Spleen (tissue), 11 donors: ENCODE measurements at regions not wholly inside any gene's neighbourhood (a gene's known extent, or its start where the extent isn't known, plus 50 kb on each side); places are given as distances from the start of the nearest gene placed in this dataset.

Experiments
- DNase-seq: peaks from one replicate; pipeline ENCODE4 v3.0.0-alpha.2; 2020
- H3K27ac ChIP-seq, 8 donors: fragments of 200-600 bp; sonication (generic) in 7 of 8; 1 replicate in 4 of 8; 2 replicates in 4 of 8; pipeline versions ENCODE4 v1.5.0 to v1.8.0; 2016 to 2021; ENCODE audit warnings: inconsistent platforms in 4 of 8, mild to moderate bottlenecking in 4 of 8, moderate library complexity in 1 of 8
- H3K27me3 ChIP-seq, 7 donors: fragments of 200-600 bp; sonication (generic) in 6 of 7; replicated peaks in 1 of 7; 1 replicate in 4 of 7; 2 replicates in 3 of 7; pipeline versions ENCODE4 v1.5.0 to v1.8.0; 2016 to 2021; ENCODE audit warnings: inconsistent platforms in 3 of 7, mild to moderate bottlenecking in 1 of 7
- H3K36me3 ChIP-seq, 6 donors: fragments of 200-600 bp; sonication (generic) in 5 of 6; 1 replicate in 4 of 6; 2 replicates in 2 of 6; pipeline versions ENCODE4 v1.5.0 to v1.8.0; 2016 to 2021; ENCODE audit warnings: inconsistent platforms in 2 of 6
- H3K4me1 ChIP-seq, 6 donors: fragments of 200-600 bp; sonication (generic) in 5 of 6; 1 replicate in 3 of 6; 2 replicates in 3 of 6; pipeline versions ENCODE4 v1.5.0 to v1.8.0; 2016 to 2021; ENCODE audit warnings: inconsistent platforms in 3 of 6
- H3K4me3 ChIP-seq, 8 donors: fragments of 200-600 bp; sonication (generic) in 7 of 8; 1 replicate in 4 of 8; 2 replicates in 4 of 8; pipeline versions ENCODE4 v1.5.0 to v1.8.0; 2016 to 2021; ENCODE audit warnings: inconsistent platforms in 4 of 8, mild to moderate bottlenecking in 4 of 8, moderate library complexity in 2 of 8
- H3K9me3 ChIP-seq, 8 donors: fragments of 200-600 bp; sonication (generic) in 7 of 8; 1 replicate in 4 of 8; 2 replicates in 4 of 8; pipeline versions ENCODE4 v1.5.0 to v1.8.0; 2016 to 2021; ENCODE audit warnings: inconsistent platforms in 4 of 8
- POLR2A ChIP-seq, 3 donors: fragments of 450-650 bp; IDR thresholded peaks; one replicate each; pipeline ENCODE4 v1.5.1; 2017; ENCODE audit warnings: antibody characterized with exemption in 3 of 3, mild to moderate bottlenecking in 1 of 3
- POLR2AphosphoS5 ChIP-seq, 3 donors: sonication (generic); formaldehyde crosslinking; IDR thresholded peaks; one replicate each; pipeline ENCODE4 v1.5.1; 2017; ENCODE audit warnings: antibody characterized with exemption in 3 of 3
- WGBS, 5 donors: extraction: QIAGEN DNeasy Blood & Tissue Kit in 3 of 5; methylation state at CpG; one replicate each; pipeline versions ENCODE4 v1.1.5 to v1.1.7; 2013 to 2018; 5-methylcytosine and 5-hydroxymethylcytosine counted together
- intact Hi-C: fragments of 100-400 bp; cut with DNase I; formaldehyde crosslinking; loops from one replicate; pipeline ENCODE4 v1.15.0; 2023; ENCODE audit warnings: low total_unique reads
- TF ChIP-seq, protein P1 (sequence below), 11 experiments: fragments of 200-600 bp in 7 of 11; fragments of 450-650 bp in 4 of 11; sonication (generic) in 4 of 11; IDR thresholded peaks in 8 of 11; conservative IDR thresholded peaks in 3 of 11; 1 replicate in 7 of 11; 2 replicates in 4 of 11; pipeline versions ENCODE4 v1.4.0 to v1.8.0; 2016 to 2021; ENCODE audit warnings: antibody characterized with exemption in 11 of 11, inconsistent platforms in 4 of 11, mild to moderate bottlenecking in 1 of 11
- donor health status: healthy with polysubstance abuse.
- donor health status: DM: no; HTN: no; CAD: no; lungs with moderate emphysema.
- donor health status: DM: no; HTN: no; CAD: no.
- donor health status: Bipolar disorder and iron deficiency.
- donor health status: healthy.
- donor health status: DM: no; HTN: no; CAD: no.
- donor health status: DM: yes; HTN: yes; CAD: no.

DNA sequence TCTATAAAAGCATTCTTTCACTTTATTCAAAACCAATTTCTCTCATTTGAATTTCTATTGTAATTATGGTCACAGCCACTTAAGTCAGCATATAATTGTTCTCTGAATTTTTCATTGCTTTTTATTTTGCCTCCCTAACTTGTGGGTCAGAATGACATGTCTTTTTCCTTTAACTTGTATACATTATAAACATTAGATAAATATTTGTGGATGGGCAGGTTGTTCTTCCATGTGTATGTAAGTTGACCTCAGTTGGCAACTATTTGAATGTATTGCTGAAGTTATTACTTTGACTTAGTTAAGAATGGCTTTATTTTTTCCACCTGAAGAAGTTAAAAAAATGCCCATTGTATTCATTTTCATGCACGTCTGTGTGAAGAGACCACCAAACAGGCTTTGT, 83.0 kb upstream of the MAP3K7 start:
- no peaks in the 10 kb centered on the region for H3K27me3 ChIP-seq
- H3K9me3 ChIP-seq, result no peaks in the 10 kb centered on the region
- H3K4me1 ChIP-seq, result no peaks in the 10 kb centered on the region
- 78 to 100% (median 85%) methylated on average over 1 of the region's 1 CpG for WGBS, 5 donors
- H3K27ac ChIP-seq, result no peak overlapping the region
- intact Hi-C loops, result no loop called here
- no peak for DNase-seq
- H3K4me3 ChIP-seq, result no peak overlapping the region
- TF ChIP-seq POLR2A (IDR thresholded peaks at IDR 0.05), result no peak
- no peak for TF ChIP-seq POLR2AphosphoS5 (IDR thresholded peaks at IDR 0.05)
- TF ChIP-seq, protein P1, sequence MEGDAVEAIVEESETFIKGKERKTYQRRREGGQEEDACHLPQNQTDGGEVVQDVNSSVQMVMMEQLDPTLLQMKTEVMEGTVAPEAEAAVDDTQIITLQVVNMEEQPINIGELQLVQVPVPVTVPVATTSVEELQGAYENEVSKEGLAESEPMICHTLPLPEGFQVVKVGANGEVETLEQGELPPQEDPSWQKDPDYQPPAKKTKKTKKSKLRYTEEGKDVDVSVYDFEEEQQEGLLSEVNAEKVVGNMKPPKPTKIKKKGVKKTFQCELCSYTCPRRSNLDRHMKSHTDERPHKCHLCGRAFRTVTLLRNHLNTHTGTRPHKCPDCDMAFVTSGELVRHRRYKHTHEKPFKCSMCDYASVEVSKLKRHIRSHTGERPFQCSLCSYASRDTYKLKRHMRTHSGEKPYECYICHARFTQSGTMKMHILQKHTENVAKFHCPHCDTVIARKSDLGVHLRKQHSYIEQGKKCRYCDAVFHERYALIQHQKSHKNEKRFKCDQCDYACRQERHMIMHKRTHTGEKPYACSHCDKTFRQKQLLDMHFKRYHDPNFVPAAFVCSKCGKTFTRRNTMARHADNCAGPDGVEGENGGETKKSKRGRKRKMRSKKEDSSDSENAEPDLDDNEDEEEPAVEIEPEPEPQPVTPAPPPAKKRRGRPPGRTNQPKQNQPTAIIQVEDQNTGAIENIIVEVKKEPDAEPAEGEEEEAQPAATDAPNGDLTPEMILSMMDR (IDR thresholded peaks at IDR 0.05 in 8 of 11, conservative IDR thresholded peaks at IDR 0.05 in 3 of 11), result no peak
- no peaks in the 10 kb centered on the region for H3K36me3 ChIP-seq

DNA sequence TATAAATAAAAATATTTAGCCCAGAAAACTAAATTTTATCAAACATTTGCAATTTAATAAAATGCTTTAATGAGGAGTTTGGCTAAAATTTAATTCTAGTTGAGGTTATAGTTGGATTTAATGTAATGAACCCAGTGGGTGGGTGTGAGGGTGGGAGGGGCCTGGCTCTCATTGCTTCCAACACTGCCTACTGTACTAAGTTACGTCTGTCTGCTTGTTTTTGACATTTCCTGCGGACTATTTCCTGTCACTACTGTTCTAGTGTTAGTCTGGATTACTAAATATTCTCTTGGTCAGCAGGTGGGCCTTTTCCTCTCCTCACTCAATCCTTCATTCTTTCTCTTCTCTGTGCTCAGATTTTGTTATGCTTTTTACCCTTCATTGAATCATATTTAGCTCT, 82.5 kb upstream of the MAP3K7 start:
- no peaks in the 10 kb centered on the region for H3K36me3 ChIP-seq
- no peaks in the 10 kb centered on the region for H3K4me1 ChIP-seq
- DNase-seq, result no peak
- WGBS, 5 donors, result 24 to 32% (median 27%) methylated on average over 2 of the region's 2 CpGs
- no peaks in the 10 kb centered on the region for H3K27me3 ChIP-seq
- no peaks in the 10 kb centered on the region for H3K9me3 ChIP-seq
- H3K27ac ChIP-seq, result no peak overlapping the region
- no peak overlapping the region for H3K4me3 ChIP-seq
- no peak for TF ChIP-seq POLR2A (IDR thresholded peaks at IDR 0.05)
- TF ChIP-seq, protein P1 (IDR thresholded peaks at IDR 0.05 in 8 of 11, conservative IDR thresholded peaks at IDR 0.05 in 3 of 11), result no peak
- TF ChIP-seq POLR2AphosphoS5 (IDR thresholded peaks at IDR 0.05), result no peak
- intact Hi-C loops, result no loop called here

DNA sequence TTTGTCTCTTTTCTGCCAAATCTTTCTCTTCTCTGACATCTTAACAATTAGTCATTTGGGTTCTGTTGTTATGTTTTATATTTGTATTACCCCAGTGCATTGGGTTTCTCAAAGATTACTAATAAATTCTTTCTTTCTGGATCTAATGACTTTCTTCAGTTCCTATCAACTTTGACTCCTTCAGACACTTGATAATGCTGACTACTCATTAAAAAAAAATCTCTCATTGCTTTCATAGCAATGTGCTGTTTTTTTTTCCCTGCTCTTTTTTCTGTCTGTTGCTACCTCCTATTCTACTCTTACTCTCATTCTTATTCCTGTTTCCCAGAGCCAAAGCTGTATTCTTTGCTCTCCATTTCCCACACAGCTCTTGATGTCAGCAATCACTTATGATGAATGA, 81.3 kb upstream of the MAP3K7 start:
- intact Hi-C loops, result no loop called here
- H3K9me3 ChIP-seq, result peaks cover 0 to 11% (median 9%) of the 10 kb centered on the region in 8 donors

DNA sequence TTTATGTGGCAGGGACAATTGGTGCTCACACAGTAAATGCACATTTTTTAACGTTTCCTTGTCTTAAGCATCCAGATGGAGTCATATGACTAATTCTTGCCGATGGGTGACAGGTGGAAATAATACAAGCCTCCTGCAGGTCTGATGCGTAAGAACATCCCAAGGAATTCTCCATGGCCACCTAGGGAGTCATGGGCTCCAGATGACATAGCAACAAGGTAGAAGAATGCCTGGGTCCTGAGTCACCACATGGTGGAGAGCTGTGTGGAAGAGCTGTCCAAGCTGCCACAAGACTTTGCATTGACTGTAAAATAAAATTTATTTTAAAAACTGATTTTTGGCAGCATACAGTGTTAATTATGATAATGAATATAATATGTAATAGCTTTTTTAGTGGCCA, 77.0 kb upstream of the MAP3K7 start:
- 84 to 92% (median 90%) methylated on average over 3 of the region's 3 CpGs for WGBS, 5 donors
- H3K9me3 ChIP-seq, result peaks cover 0 to 20% (median 17%) of the 10 kb centered on the region in 8 donors
- no peaks in the 10 kb centered on the region for H3K36me3 ChIP-seq
- H3K4me1 ChIP-seq, result no peaks in the 10 kb centered on the region
- no peak for DNase-seq
- no peak overlapping the region for H3K4me3 ChIP-seq
- H3K27me3 ChIP-seq, result no peaks in the 10 kb centered on the region
- no peak overlapping the region for H3K27ac ChIP-seq
- intact Hi-C loops, result no loop called here
- no peak for TF ChIP-seq POLR2A (IDR thresholded peaks at IDR 0.05)
- TF ChIP-seq, protein P1 (IDR thresholded peaks at IDR 0.05 in 8 of 11, conservative IDR thresholded peaks at IDR 0.05 in 3 of 11), result no peak
- no peak for TF ChIP-seq POLR2AphosphoS5 (IDR thresholded peaks at IDR 0.05)

More for the DNA sequence above, 81.3 kb upstream of the MAP3K7 start:
- TF ChIP-seq POLR2A (IDR thresholded peaks at IDR 0.05) (no peak), POLR2AphosphoS5 (IDR thresholded peaks at IDR 0.05) (no peak)
- TF ChIP-seq, protein P1 (IDR thresholded peaks at IDR 0.05 in 8 of 11, conservative IDR thresholded peaks at IDR 0.05 in 3 of 11), result no peak
- Histone ChIP-seq H3K27ac (no peak overlapping the region), H3K36me3 (no peaks in the 10 kb centered on the region), H3K27me3 (no peaks in the 10 kb centered on the region), H3K4me3 (no peak overlapping the region), H3K4me1 (no peaks in the 10 kb centered on the region)
- no peak for DNase-seq
